AG09309 (cell line): ENCODE measurements at regions not wholly inside any gene's neighbourhood (a gene's known extent, or its start where the extent isn't known, plus 50 kb on each side); places are given as distances from the start of the nearest gene placed in this dataset.

Experiments used
- DNase-seq: peaks from one replicate; pipeline ENCODE4 v3.0.0-alpha.2; 2010; ENCODE audit warnings: low read depth
- H3K4me3 ChIP-seq: 2 replicates; pipeline ENCODE4 v1.5.1; 2011; ENCODE audit warnings: mild to moderate bottlenecking, low read depth, low read length, moderate library complexity; ENCODE audit not compliant: control insufficient read depth
- CTCF ChIP-seq: IDR thresholded peaks from 2 replicates; pipeline ENCODE4 v1.5.1; 2011; ENCODE audit warnings: mild to moderate bottlenecking, low read depth, low read length, inconsistent platforms; ENCODE audit not compliant: insufficient read depth, control insufficient read depth; ENCODE audit errors: missing control alignments

DNA sequence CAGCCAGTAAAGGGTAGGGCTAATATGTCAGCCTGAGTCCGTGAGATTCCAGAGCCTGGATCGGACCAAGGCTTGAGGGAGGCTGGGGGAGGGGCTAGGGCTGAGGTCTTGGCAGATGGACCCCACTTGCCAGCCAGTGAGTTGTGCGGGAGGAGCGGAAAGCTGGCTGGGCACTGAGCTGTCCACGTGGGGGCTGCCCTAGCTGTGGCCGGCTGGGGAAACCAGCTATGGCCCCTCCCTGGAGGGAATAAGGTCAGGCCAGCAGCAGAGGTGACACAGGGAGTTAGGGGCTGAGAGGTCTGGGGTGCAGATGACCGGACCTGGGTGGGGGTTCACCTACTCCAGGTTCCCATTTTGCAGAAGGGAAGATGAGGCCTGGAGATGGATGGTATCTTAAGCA is 77.3 kb downstream of the UNCX start:
- TF ChIP-seq CTCF: no peak
- no peak overlapping the region for H3K4me3 ChIP-seq
- DNase-seq: no peak

- no peak for DNase-seq
- H3K4me3 ChIP-seq: no peak overlapping the region
- no peak for TF ChIP-seq CTCF
Measured at GRCh38 chr7:1310936-1311335, 78.3 kb downstream of the UNCX start.

- no peak for TF ChIP-seq CTCF
- no peak overlapping the region for H3K4me3 ChIP-seq
- no peak for DNase-seq
Measured at GRCh38 chr7:1311406-1312135, 78.9 kb downstream of the UNCX start.

DNA sequence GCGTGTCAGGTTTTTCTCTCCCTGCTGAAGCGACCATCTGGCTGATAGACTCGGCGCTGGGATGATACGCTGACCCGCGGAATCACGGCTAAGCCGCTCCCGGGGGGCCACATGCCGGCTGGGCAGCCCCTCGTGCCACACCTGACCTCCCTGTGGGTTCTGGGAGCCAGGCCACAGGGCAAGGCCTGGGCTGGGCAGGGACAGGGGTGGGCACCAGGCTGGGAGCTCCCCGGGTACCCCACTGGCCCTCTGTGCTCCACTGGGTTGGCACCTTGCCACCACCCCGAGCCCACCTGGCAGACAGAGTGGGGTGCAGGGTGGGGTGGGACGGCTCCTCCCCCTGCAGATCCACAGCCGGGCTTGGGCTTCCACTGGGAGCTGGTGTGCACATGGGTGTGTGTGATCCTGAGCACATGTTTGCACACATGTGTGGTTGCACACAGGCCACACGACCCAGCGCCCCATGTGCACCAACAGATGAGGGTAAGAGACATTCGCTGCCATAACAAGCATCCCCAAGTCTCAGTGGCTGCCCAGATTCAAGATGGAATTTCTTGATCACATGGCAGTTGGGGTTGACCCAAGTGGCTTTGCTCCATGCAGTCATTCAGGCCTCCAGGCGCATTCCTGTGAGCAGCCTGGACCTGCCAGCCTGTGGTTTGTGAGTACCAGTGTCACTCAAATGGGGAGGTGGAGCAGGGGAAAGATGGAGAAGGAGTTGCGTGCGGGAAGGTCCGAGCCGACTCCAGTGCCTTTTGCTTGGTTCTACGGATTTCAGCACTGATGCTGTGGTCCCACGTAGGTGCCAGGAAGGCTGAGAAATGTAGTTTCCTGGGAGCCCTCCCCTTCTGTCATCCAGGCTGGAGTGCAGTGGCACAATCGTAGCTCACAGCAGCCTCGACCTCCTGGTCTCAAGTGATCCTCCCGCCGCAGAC is 79.7 kb downstream of the UNCX start:
- H3K4me3 ChIP-seq: no peak overlapping the region
- no peak for TF ChIP-seq CTCF
- no peak for DNase-seq

- no peak for TF ChIP-seq CTCF
- H3K4me3 ChIP-seq: no peak overlapping the region
- no peak for DNase-seq
Measured at GRCh38 chr7:1313613-1314012, 80.9 kb downstream of the UNCX start.

DNA sequence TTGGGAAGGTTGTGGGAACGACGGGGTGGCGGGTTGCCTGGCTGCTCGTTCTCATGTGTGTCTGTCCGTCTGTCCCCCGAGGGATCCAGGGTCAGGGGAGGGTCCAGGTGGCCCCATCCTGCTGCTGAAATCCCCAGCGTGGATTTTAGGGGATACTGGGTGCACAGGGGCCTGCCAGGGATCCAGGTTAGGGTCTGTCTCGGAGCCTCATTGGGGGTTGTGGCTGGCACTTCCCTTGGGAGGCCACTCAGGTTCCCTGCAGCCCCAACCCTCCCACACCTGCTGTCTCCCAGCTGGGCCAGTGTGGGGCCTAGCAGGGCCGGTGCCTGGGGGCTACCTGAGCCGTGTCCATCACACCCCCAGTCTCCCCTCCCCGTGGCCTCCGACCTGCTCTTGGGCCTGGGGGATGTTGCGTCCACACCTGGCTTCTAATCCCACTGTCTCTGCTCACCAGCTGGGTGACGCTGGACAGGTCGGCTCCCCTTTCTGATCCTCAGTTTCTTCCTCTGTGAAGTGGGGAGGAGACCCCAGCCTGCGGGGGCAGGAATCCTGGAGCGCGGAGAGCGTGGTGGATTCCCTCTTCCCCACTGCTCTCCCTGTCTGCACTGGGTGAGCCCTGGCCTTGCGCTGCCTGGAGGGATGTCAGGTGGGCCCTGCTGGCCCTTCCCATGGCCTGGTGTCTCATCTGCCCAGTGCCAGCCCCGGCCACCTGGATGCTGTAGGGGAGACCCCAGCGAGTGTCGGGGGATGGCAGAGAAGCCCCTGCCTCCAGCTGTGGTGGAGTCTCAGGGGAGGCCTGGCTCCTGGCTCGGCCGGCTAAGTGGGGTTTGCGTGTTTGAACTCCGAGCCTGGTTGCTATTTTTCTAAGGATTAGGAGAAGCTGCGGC is 81.6 kb downstream of the UNCX start:
- DNase-seq: no peak
- TF ChIP-seq CTCF: no peak
- no peak overlapping the region for H3K4me3 ChIP-seq
